ENCODE measurements at regions not wholly inside any gene's neighbourhood (a gene's known extent, or its start where the extent isn't known, plus 50 kb on each side); places are given as distances from the start of the nearest gene placed in this dataset.

- no peak overlapping the region for H3K4me3 ChIP-seq
- H3K27me3 ChIP-seq = no peaks in the 10 kb centered on the region
- 91 to 96% (median 95%) methylated on average over 2 to 4 of the region's 4 CpGs for WGBS, 4 donors
- ATAC-seq = no peak
- H3K27ac ChIP-seq = peak overlapping the region in 1 of 12 donors; percentile 15
- peaks cover 0 to 11% (median 0%) of the 10 kb centered on the region in 12 donors for H3K9me3 ChIP-seq
- TF ChIP-seq CTCF (IDR thresholded peaks at IDR 0.05) (no peak), POLR2A (IDR thresholded peaks at IDR 0.05) (no peak)
- no peaks in the 10 kb centered on the region for H3K36me3 ChIP-seq
- H3K4me1 ChIP-seq = peaks cover 0 to 23% (median 0%) of the 10 kb centered on the region in 12 donors
- intact Hi-C loops (cut with DNase I) = no loop called here
- DNase-seq = no peak
Measured at GRCh38 chr5:74364507-74364906, 276.0 kb downstream of the ENC1 start.

- TF ChIP-seq POLR2A (IDR thresholded peaks at IDR 0.05) (no peak), CTCF (IDR thresholded peaks at IDR 0.05) (no peak)
- intact Hi-C loops (cut with DNase I) = no loop called here
- DNase-seq = no peak
- Histone ChIP-seq H3K4me3 (no peak overlapping the region), H3K27ac (no peak overlapping the region), H3K4me1 (peaks cover 0 to 23% (median 0%) of the 10 kb centered on the region in 12 donors), H3K27me3 (no peaks in the 10 kb centered on the region), H3K36me3 (no peaks in the 10 kb centered on the region), H3K9me3 (peaks cover 0 to 11% (median 0%) of the 10 kb centered on the region in 12 donors)
- ATAC-seq = no peak
- 84 to 93% (median 86%) methylated on average over 7 of the region's 7 CpGs for WGBS, 4 donors
Measured at GRCh38 chr5:74363603-74364205, 276.8 kb downstream of the ENC1 start.

- H3K9me3 ChIP-seq = peaks cover 0 to 11% (median 0%) of the 10 kb centered on the region in 12 donors
- no peaks in the 10 kb centered on the region for H3K36me3 ChIP-seq
- TF ChIP-seq POLR2A (IDR thresholded peaks at IDR 0.05) (no peak), CTCF (IDR thresholded peaks at IDR 0.05) (no peak)
- no peaks in the 10 kb centered on the region for H3K27me3 ChIP-seq
- intact Hi-C loops (cut with DNase I) = no loop called here
- WGBS, 4 donors = 80 to 92% (median 84%) methylated on average over 13 of the region's 13 CpGs
- H3K4me1 ChIP-seq = peaks cover 0 to 15% (median 0%) of the 10 kb centered on the region in 12 donors
- DNase-seq (no peak), ATAC-seq (no peak)
- H3K27ac ChIP-seq = peak overlapping the region in 1 of 12 donors; percentile 17
- no peak overlapping the region for H3K4me3 ChIP-seq
Measured at GRCh38 chr5:74361406-74362358, 278.8 kb downstream of the ENC1 start.
